HEK293T (cell line): ENCODE measurements at regions not wholly inside any gene's neighbourhood (a gene's known extent, or its start where the extent isn't known, plus 50 kb on each side); places are given as distances from the start of the nearest gene placed in this dataset.

Experiments
- ARNT ChIP-seq: fragments of 450-650 bp; IDR thresholded peaks from 2 replicates; pipeline ENCODE4 v1.6.1; 2017; ENCODE audit warnings: mild to moderate bottlenecking
- BHLHE40 ChIP-seq: fragments of 450-650 bp; IDR thresholded peaks from 2 replicates; pipeline ENCODE4 v1.6.1; 2016; ENCODE audit warnings: mild to moderate bottlenecking, moderate library complexity, borderline replicate concordance
- ELF4 ChIP-seq: fragments of 450-650 bp; IDR thresholded peaks from 2 replicates; pipeline ENCODE4 v1.6.1; 2017; ENCODE audit warnings: antibody characterized with exemption
- FOXM1 ChIP-seq: fragments of 450-650 bp; IDR thresholded peaks from 2 replicates; pipeline ENCODE4 v1.6.1; 2017; ENCODE audit warnings: mild to moderate bottlenecking, borderline replicate concordance
- NFRKB ChIP-seq: fragments of 450-650 bp; IDR thresholded peaks from 2 replicates; pipeline ENCODE4 v1.6.1; 2016; ENCODE audit warnings: mild to moderate bottlenecking, moderate library complexity
- SP1 ChIP-seq: fragments of 450-650 bp; IDR thresholded peaks from 2 replicates; pipeline ENCODE4 v1.6.1; 2017
- SUZ12 ChIP-seq: fragments of 450-650 bp; IDR thresholded peaks from 2 replicates; pipeline ENCODE4 v1.6.1; 2016; ENCODE audit warnings: mild to moderate bottlenecking
- TARDBP ChIP-seq: fragments of 450-650 bp; IDR thresholded peaks from 2 replicates; pipeline ENCODE4 v1.6.1; 2016
- ZNF384 ChIP-seq: fragments of 450-650 bp; IDR thresholded peaks from 2 replicates; pipeline ENCODE4 v1.6.1; 2016
- TF ChIP-seq, protein P1 (sequence below): fragments of 450-650 bp; IDR thresholded peaks from 2 replicates; pipeline ENCODE4 v1.6.1; 2016

- TF ChIP-seq SP1 (no peak), ZNF384 (no peak), BHLHE40 (no peak), SUZ12 (no peak), TARDBP (no peak), ARNT (no peak), ELF4 (no peak), FOXM1 (no peak), NFRKB (no peak)
- TF ChIP-seq, protein P1, sequence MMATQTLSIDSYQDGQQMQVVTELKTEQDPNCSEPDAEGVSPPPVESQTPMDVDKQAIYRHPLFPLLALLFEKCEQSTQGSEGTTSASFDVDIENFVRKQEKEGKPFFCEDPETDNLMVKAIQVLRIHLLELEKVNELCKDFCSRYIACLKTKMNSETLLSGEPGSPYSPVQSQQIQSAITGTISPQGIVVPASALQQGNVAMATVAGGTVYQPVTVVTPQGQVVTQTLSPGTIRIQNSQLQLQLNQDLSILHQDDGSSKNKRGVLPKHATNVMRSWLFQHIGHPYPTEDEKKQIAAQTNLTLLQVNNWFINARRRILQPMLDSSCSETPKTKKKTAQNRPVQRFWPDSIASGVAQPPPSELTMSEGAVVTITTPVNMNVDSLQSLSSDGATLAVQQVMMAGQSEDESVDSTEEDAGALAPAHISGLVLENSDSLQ, result no peak
Observed at GRCh38 chr22:48076008-48076407, 1313.6 kb downstream of the TBC1D22A start.
